Motor neuron (in vitro differentiated cells): ENCODE measurements at regions not wholly inside any gene's neighbourhood (a gene's known extent, or its start where the extent isn't known, plus 50 kb on each side); places are given as distances from the start of the nearest gene placed in this dataset.
A peak's percentile ranks its signal among the peaks of the same experiment; 100 is the strongest.

ENCODE experiments used
- ATAC-seq, 8 experiments: fragments of 200-7000 bp; cut with Tn5 transposase; replicated peaks in 6 of 8; 2 replicates each; pipeline ENCODE4 v1.8.0; 2021; ENCODE audit warnings: mild to moderate bottlenecking in 8 of 8, moderate library complexity in 8 of 8
- H3K27ac ChIP-seq, 2 donors: fragments of 250-450 bp; sonication (Bioruptor Pico); 2 replicates each; pipeline ENCODE4 v1.9.0; 2021; ENCODE audit warnings: antibody characterized with exemption in 2 of 2, mild to moderate bottlenecking in 2 of 2, moderate library complexity in 1 of 2
- H3K4me1 ChIP-seq, 2 donors: fragments of 250-450 bp; sonication (Bioruptor Pico); replicated peaks in 1 of 2; 2 replicates each; pipeline ENCODE4 v1.6.1; 2021; ENCODE audit warnings: antibody characterized with exemption in 2 of 2, mild to moderate bottlenecking in 2 of 2, moderate library complexity in 1 of 2
- H3K4me3 ChIP-seq, 5 donors: fragments of 250-450 bp; sonication (Bioruptor Pico); 2 replicates each; pipeline ENCODE4 v1.9.0; 2021; ENCODE audit warnings: antibody characterized with exemption in 5 of 5, mild to moderate bottlenecking in 5 of 5, moderate library complexity in 4 of 5
- WGBS, 10 experiments: fragments of 450-650 bp; shearing (Covaris generic); methylation state at CpG; one replicate each; pipeline ENCODE4 v1.0.0; 2022; 5-methylcytosine and 5-hydroxymethylcytosine counted together
- in situ Hi-C, 9 experiments: fragments of 400-800 bp; cut with MboI; loops; one replicate each; pipeline ENCODE4 v1.15.0; 2021; ENCODE audit warnings: low sequenced_read_pairs in 9 of 9, low pct_unique_long_range_greater_than_20kb in 2 of 9; ENCODE audit not compliant: unreplicated experiment in 9 of 9

DNA sequence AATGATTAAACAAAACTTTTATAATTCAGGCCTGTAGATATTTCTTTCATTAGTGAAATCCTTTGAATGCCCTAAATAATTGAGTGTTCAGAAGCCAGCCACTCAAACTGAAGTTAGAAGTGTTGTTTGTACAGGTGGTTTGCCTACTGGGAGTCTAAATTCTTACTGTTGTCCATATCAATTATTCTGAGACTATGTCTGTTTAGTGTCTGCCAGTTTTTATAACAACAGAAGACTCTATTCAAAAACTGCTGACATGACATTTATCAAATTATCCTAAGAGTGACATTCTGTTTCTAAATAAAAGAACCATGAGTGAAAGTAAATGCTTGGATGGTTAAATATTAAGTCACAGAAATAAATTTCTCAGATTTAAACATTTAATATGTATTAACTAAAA is 375.1 kb downstream of the FAT4 start:
- Histone ChIP-seq H3K4me1 (no peaks in the 10 kb centered on the region), H3K4me3 (no peak overlapping the region), H3K27ac (no peak overlapping the region)
- in situ Hi-C loops = no loop called here
- ATAC-seq = peak in 1 of 8 experiments; percentile 57

DNA sequence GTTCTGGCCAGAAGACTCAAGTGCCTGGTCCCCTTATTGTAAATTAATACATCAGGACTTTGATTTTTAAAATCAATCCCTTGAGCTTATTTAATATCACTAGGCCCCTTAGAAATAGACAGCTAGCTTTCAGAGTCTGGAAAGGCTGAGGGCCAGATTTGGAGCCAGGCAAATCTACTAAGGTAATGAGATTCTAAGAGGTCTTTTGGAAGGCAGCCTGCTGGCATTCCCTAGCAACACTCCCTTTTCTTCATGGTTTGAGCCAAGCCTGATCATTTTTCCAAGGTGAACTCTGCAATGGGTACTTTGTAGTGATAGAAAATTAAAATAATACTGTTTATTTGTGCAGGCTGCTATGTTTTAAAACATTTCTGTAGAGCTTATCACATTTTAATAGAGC is 378.5 kb downstream of the FAT4 start:
- H3K4me1 ChIP-seq = no peaks in the 10 kb centered on the region
- peak in 1 of 8 experiments; percentile 19 for ATAC-seq
- in situ Hi-C loops = no loop called here
- H3K27ac ChIP-seq = no peak overlapping the region
- H3K4me3 ChIP-seq = no peak overlapping the region

DNA sequence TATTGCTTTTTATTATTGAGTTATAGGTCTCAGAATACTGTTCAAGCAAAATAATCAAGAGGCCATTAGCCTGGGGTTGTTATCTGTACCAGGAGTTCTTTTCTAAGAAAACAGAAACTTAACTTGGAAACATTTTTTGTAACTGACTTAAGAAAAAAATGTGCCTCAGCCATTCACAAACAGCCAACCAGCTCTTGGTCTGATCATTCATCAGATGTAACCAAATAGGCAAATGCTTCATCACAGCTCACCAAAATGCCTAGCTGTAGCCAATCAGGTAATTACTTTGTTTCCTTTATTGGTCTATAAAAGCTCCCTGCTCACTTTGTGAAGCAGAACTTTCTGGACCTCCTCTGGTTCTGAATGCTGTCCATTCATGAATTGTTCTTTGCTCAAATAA is 387.7 kb downstream of the FAT4 start:
- H3K4me3 ChIP-seq = no peak overlapping the region

DNA sequence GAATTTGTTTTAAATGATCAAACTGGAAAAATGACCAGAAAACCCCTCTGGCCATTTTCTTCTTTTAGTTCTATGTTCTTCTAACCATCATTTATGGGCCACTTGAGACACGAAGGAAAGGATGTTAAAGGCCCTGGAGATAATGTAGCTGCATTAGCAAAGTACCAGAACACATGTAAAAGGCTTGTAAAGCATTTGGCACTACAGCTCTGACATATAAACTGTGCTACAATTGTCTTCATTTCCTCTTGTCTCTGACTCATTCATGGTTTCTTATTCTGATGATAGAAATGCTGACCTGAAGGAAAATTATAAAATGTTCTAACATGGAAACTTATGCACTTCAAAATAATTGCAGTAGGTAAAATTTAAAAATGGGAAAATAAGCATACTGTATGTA is 388.7 kb downstream of the FAT4 start:
- 0 to 80% (median 33%) methylated on average over 1 of the region's 1 CpG; no CpG with 5 or more reads in 3 of the 10 experiments for WGBS, 10 experiments
- no peak overlapping the region for H3K27ac ChIP-seq
- in situ Hi-C loops = no loop called here
- H3K4me3 ChIP-seq = no peak overlapping the region
- H3K4me1 ChIP-seq = no peaks in the 10 kb centered on the region
- ATAC-seq = no peak

More for the DNA sequence above, 387.7 kb downstream of the FAT4 start:
- H3K27ac ChIP-seq = no peak overlapping the region
- in situ Hi-C loops = no loop called here
- ATAC-seq = no peak
- H3K4me1 ChIP-seq = no peaks in the 10 kb centered on the region

DNA sequence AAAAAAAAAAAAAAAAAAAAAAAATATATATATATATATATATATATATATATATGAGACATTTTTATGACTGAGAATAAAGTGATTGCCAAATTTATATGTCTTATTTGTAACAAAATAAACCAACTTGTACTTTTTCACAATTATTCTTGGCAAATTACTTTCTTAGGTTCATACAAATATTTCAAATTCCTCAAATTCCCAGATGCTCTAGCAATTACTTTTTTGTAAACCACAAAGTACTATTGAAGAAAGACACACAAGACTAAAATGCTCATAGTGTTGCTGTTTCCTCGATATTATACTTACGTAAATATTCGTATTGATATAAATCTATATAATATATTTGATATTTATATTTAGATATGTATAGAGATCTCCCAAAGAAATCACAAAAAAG is 390.0 kb downstream of the FAT4 start:
- in situ Hi-C loops = no loop called here
- Histone ChIP-seq H3K4me1 (no peaks in the 10 kb centered on the region), H3K4me3 (no peak overlapping the region), H3K27ac (no peak overlapping the region)
- WGBS, 10 experiments = 54 to 83% (median 61%) methylated on average over 3 of the region's 3 CpGs; no CpG with 5 or more reads in 2 of the 10 experiments
- ATAC-seq = no peak

DNA sequence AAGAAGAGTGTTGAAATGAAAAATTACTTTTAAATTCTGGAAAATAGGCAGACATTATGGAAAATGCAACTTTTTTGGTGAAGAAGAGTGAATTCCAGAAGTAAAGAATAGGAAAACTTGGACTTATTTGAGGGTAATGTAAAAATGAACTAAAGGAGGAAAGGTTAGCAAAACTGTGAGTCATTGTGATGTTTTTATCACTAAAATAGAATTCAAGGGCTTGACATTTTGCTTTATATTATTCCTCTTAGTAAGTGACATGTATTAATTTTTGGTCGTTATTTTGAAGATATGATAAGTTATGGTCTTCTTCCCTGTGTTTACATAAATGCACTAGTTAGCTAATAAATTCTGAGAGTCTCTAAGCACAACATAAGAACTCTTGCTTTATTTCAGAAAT is 390.9 kb downstream of the FAT4 start:
- WGBS, 10 experiments = 44 to 100% (median 90%) methylated on average over 1 of the region's 1 CpG

DNA sequence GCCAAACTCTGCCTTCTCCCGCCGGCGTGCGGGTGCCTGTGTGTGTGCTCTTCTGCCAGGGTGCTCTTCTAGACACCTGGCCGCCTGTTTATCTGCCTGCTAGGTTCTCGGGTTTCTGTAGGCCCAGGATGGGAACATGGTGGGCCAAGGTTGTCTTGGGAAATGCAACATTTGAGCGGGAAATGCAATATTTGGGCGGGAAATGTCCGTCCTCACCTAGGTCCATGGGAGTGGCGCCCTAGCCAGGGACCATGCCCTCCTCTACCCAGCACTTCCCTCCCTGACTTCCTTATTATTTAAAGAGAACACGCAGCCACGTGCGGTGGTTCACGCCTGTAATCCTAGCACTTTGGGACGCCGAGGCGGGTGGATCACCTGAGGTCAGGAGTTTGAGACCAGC is 392.6 kb downstream of the FAT4 start:
- Histone ChIP-seq H3K27ac (no peak overlapping the region), H3K4me1 (no peaks in the 10 kb centered on the region), H3K4me3 (no peak overlapping the region)
- WGBS, 10 experiments = 79 to 100% (median 96%) methylated on average over 4 to 17 of the region's 17 CpGs; no CpG with 5 or more reads in 4 of the 10 experiments
- in situ Hi-C loops = no loop called here
- ATAC-seq = no peak

More for the DNA sequence above, 390.9 kb downstream of the FAT4 start:
- Histone ChIP-seq H3K4me3 (no peak overlapping the region), H3K4me1 (no peaks in the 10 kb centered on the region), H3K27ac (no peak overlapping the region)
- in situ Hi-C loops = no loop called here
- ATAC-seq = no peak

DNA sequence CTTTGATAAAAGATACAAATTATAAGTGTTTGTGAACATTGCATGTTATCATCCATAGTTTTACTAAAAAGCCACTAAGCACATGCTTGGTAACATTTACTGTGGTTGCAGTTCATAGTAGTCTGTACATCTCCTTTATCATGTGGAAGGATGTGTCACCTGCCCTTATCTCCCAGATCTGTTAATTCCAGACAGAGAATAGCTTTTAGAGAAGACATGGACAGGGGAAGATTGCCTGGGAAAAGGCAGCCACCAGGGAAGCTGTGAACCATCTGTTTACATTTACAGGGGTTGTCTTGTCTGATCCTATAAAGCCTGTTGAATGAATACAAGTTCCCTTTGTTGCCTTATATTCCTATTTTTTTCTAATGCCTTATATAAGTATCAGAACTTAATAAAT is 396.0 kb downstream of the FAT4 start:
- no peak overlapping the region for H3K4me3 ChIP-seq
- H3K27ac ChIP-seq = no peak overlapping the region
- no peak for ATAC-seq
- no peaks in the 10 kb centered on the region for H3K4me1 ChIP-seq
- in situ Hi-C loops = no loop called here

DNA sequence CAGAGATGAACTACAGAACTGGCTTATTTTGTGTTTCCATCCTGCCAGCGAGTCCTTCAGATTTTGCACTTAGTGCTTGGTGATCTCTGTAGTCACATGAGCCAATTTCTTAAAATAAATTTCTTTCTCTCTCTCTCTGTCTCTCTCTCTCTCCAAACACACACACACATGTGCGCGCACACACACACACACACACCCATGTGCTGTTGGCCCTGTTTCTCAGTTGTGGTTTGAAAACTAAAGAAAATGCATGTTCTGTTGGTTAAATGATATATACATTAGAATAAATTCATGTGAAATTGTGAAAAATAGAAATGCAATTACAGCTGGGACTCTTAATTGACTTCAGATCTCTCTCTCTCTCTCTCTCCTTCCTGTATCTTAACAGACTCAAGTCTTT is 399.3 kb downstream of the FAT4 start:
- no peak for ATAC-seq
- Histone ChIP-seq H3K4me1 (no peaks in the 10 kb centered on the region), H3K27ac (no peak overlapping the region), H3K4me3 (no peak overlapping the region)
- in situ Hi-C loops = no loop called here
- WGBS, 10 experiments = 0 to 100% (median 92%) methylated on average over 1 to 3 of the region's 3 CpGs; no CpG with 5 or more reads in 3 of the 10 experiments

DNA sequence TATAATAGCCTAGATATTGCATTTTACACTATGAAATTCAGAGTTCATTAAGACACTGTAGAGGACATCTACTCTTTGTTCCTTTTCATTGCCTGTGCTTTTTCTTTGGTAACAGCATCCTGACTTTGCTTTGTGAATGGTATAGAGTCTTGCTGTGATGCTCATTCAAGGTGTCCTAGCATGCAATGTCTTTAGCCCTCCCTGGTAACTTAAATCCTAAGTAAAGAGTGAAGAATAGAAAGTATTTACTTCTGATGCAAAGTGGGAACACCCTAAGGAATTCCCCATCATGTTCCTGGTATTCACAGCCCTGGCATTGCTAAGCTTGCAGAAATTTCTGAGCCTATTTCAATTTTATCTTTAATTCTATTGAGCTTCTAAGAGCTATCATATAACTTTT is 400.1 kb downstream of the FAT4 start:
- Histone ChIP-seq H3K4me3 (no peak overlapping the region), H3K4me1 (no peaks in the 10 kb centered on the region), H3K27ac (no peak overlapping the region)
- in situ Hi-C loops = no loop called here
- peak in 1 of 8 experiments; percentile 67 for ATAC-seq

DNA sequence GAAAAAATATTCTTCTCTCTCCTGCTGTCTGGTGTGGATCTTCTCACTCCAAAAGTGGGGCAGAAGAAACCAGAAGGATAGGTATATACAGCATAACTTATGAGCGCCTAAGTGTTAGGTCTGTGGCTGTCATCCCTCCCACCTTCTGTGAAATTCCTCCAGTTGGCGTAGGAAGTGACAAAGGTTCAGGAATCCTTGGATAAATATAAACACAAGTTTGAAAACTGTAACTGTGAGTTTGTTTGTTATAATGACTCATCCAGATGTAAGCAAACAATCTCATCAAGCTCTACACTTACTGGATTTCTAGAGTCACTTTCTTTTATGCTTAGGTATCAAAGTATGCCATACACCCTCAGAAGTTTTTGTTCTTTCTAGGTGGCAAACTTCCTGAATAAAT is 405.2 kb downstream of the FAT4 start:
- peak in 1 of 8 experiments; percentile 74 for ATAC-seq
- Histone ChIP-seq H3K27ac (no peak overlapping the region), H3K4me3 (no peak overlapping the region), H3K4me1 (no peaks in the 10 kb centered on the region)
- in situ Hi-C loops = no loop called here
- WGBS, 10 experiments = 80 to 100% (median 94%) methylated on average over 1 to 2 of the region's 2 CpGs

DNA sequence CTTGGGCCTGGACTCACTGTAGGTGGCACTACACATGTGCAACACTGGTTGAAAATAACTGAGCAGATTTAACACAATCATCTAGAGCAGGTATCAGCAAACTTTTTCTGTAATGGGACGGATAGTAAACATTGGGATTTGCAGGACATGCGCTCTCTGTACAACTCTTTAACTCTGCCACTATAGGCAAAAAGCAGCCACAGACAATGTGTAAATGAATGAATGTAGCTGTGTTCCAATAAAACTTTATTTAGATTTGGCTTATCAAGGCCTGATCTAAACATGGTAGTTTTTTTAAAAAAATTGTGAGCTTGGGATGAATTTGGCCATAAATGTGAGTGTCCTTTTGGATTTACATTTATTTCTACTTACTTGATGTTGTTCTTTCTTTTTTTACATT is 407.3 kb downstream of the FAT4 start:
- H3K27ac ChIP-seq = no peak overlapping the region
- H3K4me3 ChIP-seq = no peak overlapping the region
- in situ Hi-C loops = no loop called here
- WGBS, 10 experiments = 60 to 100% (median 98%) methylated on average over 1 to 2 of the region's 2 CpGs; no CpG with 5 or more reads in 2 of the 10 experiments
- no peak for ATAC-seq
- H3K4me1 ChIP-seq = no peaks in the 10 kb centered on the region

DNA sequence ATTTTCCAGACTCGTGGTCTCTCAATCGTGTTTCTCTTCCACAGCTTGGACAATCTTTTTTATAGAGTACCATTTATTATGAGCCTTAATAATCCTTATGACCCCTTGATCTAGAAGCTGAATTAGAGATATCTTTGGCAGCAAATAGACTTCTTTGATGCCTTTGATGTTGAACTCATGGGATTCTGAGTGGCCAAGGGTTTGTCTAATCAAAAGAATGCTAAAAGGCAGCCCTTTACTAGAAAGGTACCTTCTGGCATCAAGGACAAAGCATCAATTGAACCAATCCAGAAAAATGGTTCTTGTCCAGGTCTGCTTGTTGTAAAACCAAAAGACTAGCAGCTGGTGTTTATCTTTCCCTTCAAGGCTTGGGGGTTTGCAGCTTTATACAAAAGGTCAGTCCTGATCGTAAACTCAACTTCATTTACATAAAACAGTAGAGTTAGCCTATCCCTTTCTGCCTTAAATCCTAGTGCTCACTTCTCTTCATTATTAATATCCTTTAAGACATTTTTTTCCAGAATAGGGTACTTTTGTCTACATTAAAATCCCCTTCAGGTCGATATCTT is 411.3 kb downstream of the FAT4 start:
- 28 to 89% (median 50%) methylated on average over 2 to 4 of the region's 4 CpGs for WGBS, 10 experiments

DNA sequence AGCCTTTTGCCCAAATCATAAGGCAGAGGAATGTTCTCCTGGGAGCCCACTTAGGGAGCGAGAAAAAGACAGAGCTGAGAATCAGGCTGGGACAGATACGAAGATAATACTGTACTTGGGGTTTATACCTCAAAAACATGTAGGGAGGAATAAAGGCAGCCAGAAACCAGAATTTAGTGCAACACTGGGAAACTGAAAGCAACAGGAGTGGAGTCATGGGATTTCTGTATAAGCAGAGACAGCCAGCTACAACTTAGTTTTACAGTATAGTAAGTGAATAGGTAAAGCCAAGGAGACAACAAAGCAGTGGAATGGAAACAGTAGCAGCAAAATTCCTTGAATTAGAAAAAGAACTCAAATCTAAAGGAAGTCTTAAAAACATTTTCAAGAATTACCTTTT is 413.2 kb downstream of the FAT4 start:
- peaks cover 0 to 3% of the 10 kb centered on the region in 2 donors for H3K4me1 ChIP-seq
- H3K4me3 ChIP-seq = no peak overlapping the region
- in situ Hi-C loops = no loop called here
- ATAC-seq = no peak
- 91 to 100% (median 100%) methylated on average over 1 to 2 of the region's 2 CpGs; no CpG with 5 or more reads in 1 of the 10 experiments for WGBS, 10 experiments
- no peak overlapping the region for H3K27ac ChIP-seq

More for the DNA sequence above, 411.3 kb downstream of the FAT4 start:
- H3K4me1 ChIP-seq = peaks cover 0 to 3% of the 10 kb centered on the region in 2 donors
- H3K4me3 ChIP-seq = no peak overlapping the region
- in situ Hi-C loops = no loop called here
- H3K27ac ChIP-seq = no peak overlapping the region
- ATAC-seq = no peak
